ENCODE measurements at regions not wholly inside any gene's neighbourhood (a gene's known extent, or its start where the extent isn't known, plus 50 kb on each side); places are given as distances from the start of the nearest gene placed in this dataset.
A peak's percentile ranks its signal among the peaks of the same experiment; 100 is the strongest.
"Not testable (repeated sequence)": the region's sequence is repeated elsewhere in the genome, so short reads cannot be mapped to it uniquely, and the experiment has no call there.

GRCh38 chr4:112083587-112084347 lies 61.5 kb upstream of the FAM241A start:
- peak; percentile 64 for DNase-seq (ENCODE audit: low read depth)

GRCh38 chr4:112085156-112086035 lies 59.9 kb upstream of the FAM241A start:
- no peak for DNase-seq (ENCODE audit: low read depth)

GRCh38 chr4:112086036-112086434 lies 59.2 kb upstream of the FAM241A start:
- no peak for DNase-seq (ENCODE audit: low read depth)

GRCh38 chr4:112086661-112087060 lies 58.6 kb upstream of the FAM241A start:
- not testable (repeated sequence) for DNase-seq (ENCODE audit: low read depth)

GRCh38 chr4:112092330-112092729 lies 52.9 kb upstream of the FAM241A start:
- DNase-seq (ENCODE audit: low read depth) = not testable (repeated sequence)

- DNase-seq (ENCODE audit: low read depth) = no peak
Observed at GRCh38 chr4:112093636-112094202, 51.5 kb upstream of the FAM241A start.

GRCh38 chr4:112094330-112094729 lies 50.9 kb upstream of the FAM241A start:
- DNase-seq (ENCODE audit: low read depth) = no peak

All from ELR (cell line).